Skin of body (tissue), 1 donor: ENCODE measurements at regions not wholly inside any gene's neighbourhood (a gene's known extent, or its start where the extent isn't known, plus 50 kb on each side); places are given as distances from the start of the nearest gene placed in this dataset.
A peak's percentile ranks its signal among the peaks of the same experiment; 100 is the strongest.

Source experiments
- DNase-seq: peaks from one replicate; lab custom pipeline; 2025; lab: John Stamatoyannopoulos, UW

DNA sequence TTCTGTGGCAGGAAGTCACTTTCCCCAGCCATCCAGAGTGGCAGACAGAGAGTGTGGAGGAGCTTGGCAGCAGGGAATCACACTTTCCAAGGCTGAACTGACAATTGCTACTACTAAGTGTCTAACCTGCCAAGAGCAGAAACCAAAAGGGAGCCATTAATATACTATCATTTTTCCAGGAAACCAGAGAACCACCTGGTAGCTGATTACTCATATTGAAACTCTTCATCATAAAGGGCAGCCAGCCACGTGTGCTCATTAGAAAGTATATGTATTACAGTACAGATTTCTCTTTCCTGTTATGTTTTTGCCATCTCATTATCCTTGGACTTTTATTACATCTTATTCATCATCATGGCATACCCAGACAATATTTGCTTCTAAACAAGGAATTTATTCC, 374.9 kb downstream of the GXYLT1 start:
- DNase-seq, result no peak

DNA sequence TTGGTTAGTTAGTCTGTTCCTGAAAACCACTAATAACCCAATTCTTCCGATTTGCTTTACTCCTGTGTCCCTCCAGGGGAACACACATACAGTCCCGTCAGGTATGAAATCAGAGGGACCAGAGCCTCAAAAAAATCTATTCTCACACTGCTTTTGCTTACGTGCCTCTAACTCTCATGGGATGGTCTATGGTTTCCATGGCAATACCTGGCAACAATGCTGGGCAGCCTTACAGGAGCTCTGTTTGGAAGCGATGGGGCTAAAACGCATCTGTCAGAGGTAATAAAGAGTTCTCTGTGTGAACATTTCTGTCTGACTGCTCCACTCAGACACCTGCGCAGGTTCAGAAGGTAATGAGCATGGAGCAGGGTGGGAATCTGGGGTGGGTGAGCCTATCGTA, 376.2 kb downstream of the GXYLT1 start:
- DNase-seq, result no peak

DNA sequence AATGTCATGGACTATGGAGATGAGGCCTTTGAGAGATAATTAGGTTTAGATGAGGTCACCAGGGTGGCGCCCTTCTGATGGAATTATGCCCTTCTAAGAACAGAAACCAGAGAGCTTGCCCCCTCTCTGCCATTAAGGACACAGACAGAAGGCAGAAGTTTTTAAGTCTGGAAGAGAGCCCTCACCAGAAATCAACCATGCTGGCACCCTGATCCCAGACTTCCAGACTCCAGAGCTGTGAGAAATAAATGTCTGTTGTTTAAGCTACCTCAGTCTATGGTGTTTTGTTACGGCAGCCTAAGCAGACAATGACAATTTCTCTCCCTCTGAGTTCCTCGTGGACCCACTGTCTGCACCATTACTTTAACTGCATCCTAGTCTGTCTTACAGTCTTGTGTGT, 382.0 kb downstream of the GXYLT1 start:
- DNase-seq, result no peak

DNA sequence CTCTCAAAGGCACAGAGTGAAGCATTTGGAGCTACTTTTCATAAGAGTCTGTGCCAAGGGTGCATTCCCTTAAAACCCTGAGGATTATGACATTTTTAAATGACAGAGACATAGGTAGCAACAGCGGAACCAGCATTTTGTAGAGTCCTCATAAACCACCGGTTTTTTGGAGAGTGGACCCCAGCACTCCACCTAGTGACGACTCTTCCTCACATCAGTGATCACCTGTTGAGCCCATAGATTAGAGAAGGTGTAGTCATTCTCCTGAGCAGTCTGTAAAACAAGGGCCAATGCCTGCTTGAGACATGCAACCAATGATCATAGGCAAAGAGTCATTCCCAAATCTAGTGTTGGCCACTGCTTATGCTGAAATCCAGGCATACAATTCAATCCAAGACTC, 399.1 kb downstream of the GXYLT1 start:
- DNase-seq, result no peak

DNA sequence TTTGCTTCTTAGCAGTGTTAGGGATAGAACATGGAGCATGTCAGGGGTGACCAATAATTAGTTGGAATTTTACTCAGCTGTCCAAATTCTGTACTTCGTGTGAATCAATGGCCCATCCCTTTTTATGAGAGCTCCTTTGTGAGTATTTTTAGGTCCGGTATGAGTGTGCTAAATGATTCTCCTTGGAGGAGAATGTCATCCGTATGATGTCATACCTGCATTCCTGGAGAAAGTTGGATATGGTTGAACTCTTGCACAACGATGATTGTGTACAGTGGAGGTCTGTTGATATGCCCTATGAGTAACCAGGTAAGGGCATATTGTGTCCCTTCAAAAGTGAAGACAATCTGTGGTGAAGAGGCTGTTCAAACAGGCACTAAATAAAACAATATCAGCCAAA, 400.8 kb downstream of the GXYLT1 start:
- no peak for DNase-seq

DNA sequence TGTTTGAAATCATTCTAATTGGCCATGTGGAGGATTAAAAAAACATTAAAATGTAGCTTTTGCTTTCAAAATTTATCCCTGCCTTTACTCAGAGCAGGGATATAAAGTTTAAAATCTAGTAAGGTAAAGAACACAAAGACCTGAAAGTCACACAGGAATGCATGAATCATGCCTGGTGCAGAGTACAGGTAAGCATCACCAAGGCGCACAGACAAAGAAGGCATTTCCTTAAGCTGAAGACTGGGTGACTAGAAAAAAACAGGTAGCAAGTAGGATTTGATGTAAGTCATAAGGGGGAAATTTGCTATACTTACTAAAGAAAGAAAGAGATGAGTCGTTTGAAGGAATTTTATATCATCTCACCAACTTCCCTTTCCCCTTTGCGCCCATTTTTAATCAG, 405.6 kb downstream of the GXYLT1 start:
- DNase-seq, result no peak

DNA sequence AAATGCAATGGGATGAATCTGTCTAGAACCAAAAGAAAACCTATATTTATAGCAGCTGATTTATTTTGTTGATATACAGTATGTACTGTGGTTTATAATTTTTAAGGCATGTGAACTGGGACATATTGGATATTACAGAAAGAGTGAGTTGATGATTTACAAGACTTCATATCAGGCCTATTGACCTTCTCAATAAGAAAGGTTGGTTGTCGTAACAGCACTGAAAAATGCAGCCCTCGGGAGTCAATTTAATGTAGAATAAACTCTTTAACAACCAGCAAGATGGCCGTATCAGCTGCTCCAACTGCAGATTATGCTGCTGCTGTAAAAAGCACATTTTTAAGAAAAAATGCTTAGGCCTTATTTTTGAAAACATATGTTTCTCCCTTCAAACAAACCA, 407.3 kb downstream of the GXYLT1 start:
- DNase-seq, result no peak

DNA sequence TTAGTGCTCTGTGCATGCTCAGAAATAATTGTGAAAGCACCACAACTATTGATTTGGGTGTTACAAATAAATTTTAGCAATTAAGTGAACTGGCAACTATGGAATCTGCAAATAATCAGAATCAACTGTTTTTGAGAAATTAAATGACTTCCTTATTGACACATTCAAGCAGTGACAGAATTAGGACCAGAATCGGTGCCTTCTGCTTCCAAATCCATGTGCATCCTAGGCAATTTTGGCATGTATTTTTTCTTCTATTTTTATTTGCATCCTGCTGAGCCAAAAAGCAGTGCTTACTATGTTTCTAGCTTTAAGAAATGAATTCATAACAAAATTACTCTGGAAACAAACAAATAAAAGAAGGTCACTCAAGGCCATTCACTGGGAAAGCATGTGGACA, 408.2 kb downstream of the GXYLT1 start:
- DNase-seq, result peak; percentile 8

DNA sequence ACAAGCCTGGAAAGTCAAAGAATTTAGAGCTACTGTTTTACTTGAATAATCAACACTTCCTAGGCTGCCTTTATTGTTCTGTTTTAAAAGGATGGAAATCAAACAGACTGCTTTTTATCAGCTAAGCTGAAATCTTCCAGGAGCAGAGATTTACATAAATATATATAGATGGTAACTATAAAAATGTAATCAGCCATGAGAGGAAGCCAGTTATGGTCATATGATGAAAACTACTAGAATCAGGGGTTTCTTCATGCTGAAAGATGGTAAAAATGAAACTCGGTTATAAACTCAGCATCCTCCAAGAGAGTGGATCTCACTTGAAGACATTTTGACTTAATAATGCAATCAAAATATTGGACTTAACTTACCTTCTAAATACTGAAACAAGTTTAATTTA, 413.0 kb downstream of the GXYLT1 start:
- no peak for DNase-seq

DNA sequence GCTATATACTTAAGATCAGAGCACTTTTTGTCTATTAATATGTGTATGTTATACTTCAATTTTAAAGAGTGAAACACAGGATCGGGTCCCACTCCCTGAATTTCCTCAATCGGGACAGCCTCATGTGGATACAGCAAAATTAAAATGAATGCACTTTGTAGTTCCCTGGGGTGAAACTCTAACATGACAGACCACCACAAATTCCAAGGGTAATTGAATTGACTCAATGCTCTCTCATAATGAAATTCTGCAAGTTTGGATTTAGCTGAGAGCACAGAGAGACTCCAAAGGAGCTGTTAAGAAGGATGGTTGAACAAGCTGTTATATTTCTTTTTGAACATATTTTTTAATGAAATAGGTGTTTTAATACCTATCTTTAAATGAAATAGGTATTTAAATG, 413.6 kb downstream of the GXYLT1 start:
- no peak for DNase-seq

DNA sequence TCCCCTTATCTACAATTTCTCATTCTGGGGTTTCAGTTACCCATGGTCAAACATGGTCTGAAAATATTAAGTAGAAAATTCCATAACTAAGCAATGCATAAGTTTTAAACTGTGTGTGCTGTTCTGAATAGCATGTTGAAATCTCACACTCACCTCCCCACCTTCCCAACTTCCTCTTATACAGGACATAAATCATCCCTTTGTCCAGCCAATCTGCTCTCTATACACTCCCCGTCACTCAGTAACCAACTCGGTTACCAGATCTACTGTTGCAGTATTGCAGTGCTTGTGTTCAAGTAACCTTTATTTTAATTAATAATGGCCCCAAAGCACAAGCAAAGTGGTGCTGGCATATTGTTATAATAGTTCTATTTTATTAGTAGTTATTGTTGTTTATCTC, 420.5 kb downstream of the GXYLT1 start:
- DNase-seq, result no peak

DNA sequence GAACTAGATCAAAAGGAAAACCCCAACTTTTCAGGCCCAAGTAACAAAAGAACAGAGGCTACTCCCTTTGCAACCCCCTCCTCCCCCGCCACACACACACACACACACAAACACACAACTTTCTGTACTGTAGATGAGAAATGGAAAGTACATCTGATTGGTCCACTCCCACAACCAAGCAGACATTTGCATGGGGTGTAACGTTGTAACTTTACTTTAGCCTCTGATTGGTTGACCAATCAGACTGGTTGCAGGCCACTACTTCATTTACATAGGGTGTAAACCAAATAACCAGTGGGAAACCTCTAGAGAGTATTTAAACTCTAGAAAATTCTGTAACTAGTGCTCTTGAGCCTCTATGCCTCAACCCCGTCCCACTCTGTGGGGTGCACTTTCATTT, 425.5 kb downstream of the GXYLT1 start:
- DNase-seq, result no peak

DNA sequence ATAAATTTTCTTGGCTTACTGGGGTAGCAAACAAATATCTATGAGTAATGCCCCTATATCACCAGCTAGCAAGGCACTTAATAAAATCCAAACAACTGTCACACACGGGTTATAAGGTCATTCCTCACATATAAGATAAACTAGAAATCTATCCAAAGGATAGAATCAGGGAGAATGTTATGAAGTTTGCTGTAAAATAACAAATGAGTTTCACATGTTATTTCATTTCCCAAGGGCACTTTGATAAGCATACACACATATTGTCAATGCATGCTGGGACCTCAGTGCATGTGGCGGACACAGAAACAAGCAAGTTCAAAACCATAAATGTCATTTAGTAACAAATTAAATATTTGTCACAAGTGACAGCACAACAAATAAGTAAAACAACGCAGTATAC, 429.4 kb downstream of the GXYLT1 start:
- DNase-seq, result peak; percentile 48

DNA sequence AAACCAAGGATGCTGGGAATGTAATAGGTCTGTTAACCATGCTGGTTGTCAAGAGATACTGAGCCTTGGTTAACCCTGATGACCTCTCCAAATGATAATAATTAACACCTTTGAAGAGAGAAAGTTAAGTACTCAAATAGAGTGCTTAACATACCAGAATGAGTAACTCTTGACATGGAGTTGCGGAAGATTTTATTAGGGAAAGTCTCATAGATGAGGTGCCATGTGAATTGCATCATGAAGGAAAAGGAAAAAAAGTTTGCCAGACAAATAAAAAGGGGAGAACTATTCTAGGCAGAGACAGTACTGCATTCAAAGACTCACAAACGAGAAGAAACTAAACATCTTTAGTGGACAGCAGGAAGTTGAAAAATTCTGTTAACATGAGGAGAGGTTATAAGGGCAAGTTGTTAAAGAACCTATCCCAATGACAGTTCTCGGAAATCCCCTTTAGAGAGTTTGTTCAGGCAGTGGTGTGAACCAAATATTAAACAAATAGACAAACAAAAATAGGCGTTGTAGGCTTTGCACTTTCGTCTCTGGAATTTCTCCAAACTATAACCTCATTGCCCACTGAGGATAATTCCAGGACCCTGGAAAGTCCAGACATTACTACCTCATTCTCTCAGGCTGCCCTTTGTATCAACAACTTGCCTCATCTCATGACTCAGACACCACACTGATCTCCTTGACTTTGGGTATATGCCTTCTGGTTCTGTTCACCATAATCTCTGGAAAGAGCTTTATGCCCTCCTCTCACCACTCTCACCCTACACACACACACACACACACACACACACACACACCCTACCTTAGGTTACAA, 435.0 kb downstream of the GXYLT1 start:
- peak; percentile 10 for DNase-seq

DNA sequence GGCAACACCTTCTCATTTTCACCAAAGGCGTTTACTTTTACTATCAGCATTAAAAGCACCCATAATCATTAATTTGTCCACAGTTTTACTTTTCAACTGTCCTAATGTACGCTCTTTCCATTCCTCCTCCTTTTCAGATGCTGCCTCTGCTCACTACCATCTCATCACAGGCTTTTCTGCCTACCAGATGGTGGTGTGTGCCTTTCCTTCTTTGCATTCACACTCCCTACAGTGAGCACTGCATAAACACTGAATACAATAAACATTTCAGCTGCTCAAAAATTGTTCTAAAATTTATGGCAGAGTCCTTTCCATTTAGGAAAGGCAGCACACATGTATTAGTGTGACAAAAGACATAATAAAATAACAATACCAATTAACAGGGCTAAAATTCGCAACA, 435.7 kb downstream of the GXYLT1 start:
- no peak for DNase-seq

DNA sequence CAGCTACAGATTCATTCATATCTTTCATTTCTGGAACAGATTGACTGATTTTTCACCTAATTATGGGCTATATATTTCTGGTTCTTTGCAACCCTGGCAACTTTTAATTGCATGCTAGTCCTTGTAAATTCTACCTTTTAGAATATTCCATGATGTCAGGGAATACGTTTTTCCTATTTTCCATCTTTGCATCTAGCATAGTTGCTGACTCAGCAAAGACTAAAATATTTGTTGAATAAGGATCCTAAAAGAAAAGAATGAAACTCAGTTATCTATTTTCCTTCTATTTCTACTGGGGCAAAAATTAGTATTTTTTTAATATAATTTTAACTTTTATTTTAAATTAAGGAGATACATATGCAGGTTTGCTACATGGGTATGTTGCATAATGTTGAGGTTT, 438.3 kb downstream of the GXYLT1 start:
- no peak for DNase-seq

DNA sequence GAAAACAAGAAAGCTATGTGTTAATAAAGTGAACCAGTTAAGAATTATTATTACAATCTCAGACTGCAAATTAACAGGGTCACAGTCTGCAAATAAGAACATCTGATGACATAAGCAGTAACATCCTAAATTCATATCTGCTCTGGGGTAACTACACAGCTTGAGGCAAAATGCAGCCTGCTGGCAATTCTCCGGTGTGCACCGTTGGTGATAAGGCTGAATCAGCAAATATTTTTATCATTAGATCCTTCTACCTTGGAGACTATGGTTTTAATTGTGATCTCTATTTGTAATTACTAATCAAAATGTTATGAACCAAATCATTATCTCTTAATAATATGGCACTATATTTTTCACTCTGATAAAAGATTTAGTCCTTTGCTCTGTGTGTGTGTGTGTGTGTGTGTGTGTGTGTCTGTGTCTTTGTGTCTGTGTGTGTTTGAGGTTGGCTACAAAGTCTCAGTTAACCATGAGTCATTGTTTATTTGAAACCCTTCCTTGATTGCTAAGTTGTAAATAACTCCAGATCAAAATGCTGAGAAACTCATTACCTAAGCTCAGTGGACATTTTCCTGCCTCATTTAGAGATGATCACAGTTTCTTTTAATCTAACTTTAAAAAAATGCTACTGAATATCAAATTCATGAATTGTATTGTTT, 442.6 kb downstream of the GXYLT1 start:
- DNase-seq, result no peak

DNA sequence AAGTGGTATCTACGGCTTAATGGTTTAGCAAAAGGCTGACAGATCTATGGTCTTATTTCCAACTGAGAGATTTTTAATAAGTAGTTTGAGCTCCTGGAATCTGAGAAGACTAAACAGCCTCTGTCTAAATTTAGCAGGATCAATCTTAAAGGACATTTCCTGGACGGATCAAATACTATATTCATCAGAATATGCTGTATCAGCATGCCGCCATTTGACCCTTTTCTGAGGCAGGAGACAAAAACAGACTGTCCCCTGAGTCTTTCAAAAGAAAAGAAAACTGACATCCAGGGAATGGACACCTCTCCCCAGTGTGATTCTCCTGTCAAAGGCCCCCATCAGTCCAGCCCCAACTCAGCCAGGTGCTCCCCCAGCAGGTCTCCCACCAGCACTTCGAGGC, 443.7 kb downstream of the GXYLT1 start:
- no peak for DNase-seq

DNA sequence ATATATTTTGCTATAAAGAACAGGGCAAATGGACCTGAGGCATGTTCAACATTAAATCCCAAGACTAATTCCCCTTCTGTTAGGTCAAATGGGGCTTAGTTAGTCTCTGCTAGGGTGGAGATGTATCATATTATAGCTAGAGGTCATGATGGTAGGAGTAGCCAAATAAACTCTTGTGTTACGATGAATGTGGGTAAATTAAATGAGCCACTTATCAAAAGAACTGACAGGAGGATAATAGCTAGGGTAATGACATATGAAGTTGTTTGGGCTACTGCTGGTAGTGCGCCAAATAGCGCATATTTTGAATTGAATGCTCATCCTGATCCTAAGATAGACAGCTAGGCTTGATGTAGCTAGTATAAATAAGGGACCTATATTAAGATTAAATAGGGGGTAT, 445.0 kb downstream of the GXYLT1 start:
- no peak for DNase-seq

DNA sequence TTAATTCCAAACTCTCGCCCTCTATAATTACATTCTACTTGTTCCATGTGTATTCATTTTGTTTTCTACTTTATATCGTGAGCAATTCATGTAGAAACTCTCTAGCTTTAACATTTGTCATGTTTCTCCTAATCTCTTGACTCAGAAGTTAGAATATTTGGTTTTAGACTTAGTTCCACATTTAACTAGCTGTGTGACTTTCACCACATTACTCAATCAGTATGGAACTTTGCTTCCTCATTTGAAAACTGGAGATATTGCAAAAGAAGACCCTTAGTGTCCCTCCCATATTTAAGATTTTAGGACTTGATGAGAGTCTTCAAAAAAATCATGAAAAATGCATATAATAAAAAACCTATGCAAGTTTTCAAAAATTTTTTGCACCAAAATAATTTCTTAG, 447.5 kb downstream of the GXYLT1 start:
- no peak for DNase-seq

DNA sequence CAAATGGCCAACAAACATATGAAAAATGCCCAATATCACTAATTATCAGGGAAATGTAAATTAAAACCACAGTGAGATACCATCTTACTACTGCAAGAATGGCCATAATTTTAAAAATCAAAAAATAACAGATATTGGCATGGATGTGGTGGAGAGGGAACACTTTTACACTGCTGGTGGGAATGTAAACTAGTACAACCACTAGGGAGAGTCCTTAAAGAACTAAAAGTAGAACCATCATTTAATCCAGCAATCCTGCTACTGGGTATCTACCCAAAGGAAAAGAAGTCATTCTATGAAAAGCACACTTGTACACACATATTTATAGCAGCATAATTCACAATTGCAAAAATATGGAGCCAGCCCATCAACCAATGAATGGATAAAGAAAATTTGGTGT, 459.7 kb downstream of the GXYLT1 start:
- no peak for DNase-seq

DNA sequence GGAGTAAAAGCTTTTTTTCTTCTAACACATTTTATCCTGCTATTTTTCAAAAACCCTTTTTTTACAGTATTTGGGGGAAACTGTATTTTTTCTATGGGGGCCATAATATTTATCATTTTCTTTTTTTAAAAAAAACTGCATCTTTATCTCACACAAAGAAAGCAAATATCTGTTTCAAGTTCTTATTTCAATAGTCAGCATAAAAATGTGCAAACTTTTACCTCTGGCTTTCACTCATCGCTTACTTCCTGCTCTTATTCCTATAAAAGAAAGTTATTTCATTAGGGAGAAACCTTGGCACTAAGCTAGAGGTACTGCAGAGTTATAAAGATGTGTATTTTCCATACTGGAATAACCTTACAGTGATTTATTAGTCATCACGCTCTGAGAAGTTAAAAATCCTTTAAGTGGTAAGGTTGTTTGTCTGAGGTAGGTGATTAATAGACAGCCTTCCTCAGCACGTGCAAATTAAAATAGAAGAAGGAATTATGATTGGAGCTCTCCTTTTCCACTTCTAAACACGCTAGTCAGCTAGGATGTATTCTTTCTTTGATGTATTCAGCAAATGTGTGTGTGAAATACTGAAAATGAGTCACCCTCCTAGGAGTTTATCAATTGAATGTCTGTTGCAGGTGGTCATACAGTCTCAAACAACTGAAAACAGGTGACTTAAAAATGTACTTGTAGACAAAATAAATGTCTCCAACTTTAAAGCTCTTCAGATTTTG, 461.0 kb downstream of the GXYLT1 start:
- DNase-seq, result no peak

DNA sequence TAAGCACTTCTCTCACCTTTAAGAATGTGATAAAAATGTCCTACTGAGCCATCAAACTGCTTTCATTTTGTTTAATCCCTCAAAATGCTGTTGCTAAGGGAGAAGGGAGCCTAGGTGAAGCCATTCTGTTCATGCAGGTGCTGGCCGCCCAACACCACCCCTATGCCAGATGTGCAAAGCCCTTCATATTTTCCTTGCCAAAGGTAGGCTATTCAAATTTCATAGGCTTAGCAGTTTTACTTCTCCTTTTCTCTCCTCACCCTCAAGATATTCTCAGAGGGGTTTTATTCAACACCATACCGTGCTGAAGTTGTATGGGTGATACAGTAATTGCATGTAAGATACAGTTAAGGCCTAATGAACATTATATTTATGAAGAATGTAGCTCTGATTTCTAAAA, 461.7 kb downstream of the GXYLT1 start:
- DNase-seq, result no peak
